ENCODE measurements at regions not wholly inside any gene's neighbourhood (a gene's known extent, or its start where the extent isn't known, plus 50 kb on each side); places are given as distances from the start of the nearest gene placed in this dataset.

- no peak for DNase-seq
Observed at GRCh38 chr2:164155558-164155957, 419.8 kb upstream of the FIGN start.

DNA sequence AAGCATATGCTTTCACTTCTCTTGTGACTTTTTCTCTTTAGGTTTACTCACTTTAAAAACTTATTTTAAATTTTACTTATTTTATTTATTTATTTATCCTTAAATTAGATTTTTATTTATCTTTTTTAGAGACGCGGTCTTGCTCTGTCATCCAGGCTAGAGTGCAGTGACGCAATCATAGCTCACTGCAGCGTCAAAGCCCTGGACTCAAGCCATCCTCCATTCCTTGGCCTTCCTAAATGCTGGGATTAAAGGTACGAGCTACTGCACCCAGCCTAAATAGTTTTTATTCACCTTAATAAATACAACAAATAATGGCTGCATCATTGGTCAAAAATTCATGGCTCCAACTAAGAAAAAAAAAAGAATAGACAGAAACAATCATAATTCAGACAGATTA is 415.7 kb upstream of the FIGN start:
- no peak for DNase-seq

- DNase-seq, result no peak
Observed at GRCh38 chr2:164150604-164151003, 414.8 kb upstream of the FIGN start.

GRCh38 chr2:164146441-164146840 is 410.6 kb upstream of the FIGN start:
- no peak for DNase-seq

DNA sequence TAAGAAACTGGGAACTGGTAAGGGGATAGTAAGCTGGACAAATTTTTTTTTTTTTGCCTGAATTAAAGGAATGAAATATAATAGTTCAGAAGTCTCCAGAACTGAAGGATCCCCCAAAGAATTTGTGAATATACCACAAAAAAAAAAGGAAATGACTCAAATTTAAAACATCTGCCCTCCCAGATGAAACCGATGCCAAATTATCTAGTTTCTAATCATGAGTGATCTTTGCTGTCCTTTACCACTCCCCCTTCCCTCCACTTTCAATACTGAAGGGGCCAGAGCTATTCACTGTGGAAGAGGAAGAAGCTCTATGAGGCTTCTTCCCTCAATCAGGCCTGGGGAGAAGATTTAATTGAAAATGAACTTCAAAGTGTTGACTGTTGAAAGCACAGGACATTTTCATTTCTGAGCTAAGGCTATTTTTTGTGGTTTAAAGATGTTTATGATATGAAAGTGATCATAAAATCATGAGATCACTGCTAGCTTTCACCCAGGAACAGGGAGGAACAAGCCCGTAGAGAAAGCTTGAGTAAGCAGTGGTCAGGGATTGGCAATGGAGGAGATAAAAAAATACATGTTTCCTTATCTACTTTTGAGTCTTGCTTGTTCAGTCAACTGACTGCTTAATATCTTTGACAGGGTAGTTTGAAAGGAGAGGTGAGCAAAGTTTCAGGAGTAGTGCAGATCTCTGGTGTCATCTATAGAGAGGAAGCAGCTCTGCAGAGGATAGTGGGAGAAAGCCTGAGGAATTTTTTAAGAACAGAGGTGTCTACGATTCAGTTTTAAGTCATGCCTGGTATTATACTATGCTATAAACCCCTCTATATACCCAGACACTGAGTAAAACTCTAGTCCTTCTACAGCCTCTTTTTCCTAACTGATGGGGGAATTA is 409.5 kb upstream of the FIGN start:
- no peak for DNase-seq

DNA sequence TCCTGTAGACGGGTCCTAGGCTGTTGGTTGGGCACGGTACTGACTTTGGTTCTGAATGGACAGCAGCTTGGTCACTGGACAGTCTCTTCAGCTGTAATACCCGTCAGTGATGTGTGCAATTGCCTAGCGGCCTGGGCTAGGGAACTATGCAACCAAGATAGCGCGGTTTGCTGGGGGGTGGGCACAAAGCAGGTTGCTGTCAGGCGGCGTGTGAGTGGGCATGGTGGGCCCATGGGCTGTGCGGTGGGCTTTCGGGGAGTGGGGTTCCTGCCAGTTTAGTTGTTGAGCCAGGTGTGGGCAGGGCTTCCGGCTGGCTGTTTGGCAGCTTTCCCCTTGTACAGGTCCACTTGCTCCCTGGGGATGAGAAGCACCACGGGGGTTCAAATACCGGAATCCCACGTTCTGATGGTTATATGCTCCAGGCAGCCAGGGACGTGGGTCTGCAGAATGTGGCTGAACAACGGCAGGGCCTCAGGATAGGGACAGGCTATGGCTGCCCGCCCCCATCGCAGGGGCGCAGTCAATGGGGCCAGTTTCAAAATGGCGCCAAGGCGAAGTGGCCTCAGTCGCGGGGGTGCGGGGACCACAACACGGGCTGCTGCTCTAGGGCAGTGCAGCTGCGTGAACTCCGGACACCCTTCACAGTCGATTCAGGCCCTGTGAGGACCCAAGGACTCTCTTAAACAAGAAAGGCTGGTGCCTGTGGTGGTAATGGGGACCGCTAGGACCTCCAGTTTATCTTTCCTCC is 407.5 kb upstream of the FIGN start:
- DNase-seq, result no peak

DNA sequence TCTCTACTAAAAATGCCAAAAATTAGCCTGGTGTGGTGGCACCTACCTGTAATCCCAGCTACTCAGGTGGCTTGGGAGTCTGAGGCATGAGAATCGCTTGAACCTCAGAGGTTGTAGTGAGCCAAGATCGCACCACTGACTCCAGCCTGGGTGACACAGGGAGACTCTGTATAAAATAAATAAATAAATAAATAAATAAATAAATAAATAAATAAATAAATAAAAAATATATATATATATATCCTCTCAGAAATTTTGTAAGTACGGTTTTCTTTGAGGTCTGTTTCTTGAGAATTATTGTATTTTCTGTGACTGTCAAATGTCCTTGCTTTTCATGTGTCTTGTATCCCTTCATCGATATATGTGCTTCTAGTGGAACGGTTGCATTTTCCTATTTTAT is 406.9 kb upstream of the FIGN start:
- no peak for DNase-seq

DNA sequence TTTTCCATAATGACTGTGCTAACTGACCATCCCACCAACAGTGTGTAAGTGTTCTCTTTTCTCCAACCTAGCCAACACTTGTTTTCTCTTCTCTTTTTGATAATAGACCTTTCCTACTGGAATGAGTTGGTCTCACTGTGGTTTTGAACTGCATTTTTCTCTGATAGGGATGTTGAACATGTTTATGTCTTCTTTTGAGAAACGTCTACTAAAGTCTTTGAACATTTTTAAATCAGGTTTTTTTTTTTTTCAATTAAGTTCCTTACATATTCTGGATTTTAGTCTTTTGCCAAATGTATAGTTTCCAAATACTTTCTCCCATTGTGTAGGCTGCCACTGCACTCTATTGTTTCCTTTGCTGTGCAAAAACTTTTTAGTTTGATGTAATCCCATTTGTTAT is 405.5 kb upstream of the FIGN start:
- no peak for DNase-seq

DNA sequence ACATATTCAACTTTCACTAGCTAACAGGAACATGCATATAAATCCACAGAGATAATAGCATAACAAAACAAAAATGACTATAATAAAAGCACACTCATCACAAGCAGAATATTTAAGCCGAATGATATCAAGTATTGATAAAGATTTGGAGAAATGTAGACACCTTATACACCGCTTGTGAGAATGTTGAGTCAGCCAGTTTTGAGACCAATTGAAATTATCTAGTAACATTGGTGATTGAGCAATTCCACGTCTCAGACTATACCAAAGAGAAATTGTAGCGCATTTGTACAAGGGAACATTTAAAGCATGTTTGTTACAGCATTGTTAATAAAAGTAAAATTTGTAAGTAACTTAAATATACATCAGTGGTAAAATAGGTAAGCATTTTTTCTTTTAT is 402.9 kb upstream of the FIGN start:
- DNase-seq, result no peak

GRCh38 chr2:164134336-164134735 is 398.5 kb upstream of the FIGN start:
- no peak for DNase-seq

GRCh38 chr2:164127971-164128527 is 392.2 kb upstream of the FIGN start:
- DNase-seq, result no peak

- DNase-seq, result no peak
Observed at GRCh38 chr2:164126960-164127660, 391.3 kb upstream of the FIGN start.

DNA sequence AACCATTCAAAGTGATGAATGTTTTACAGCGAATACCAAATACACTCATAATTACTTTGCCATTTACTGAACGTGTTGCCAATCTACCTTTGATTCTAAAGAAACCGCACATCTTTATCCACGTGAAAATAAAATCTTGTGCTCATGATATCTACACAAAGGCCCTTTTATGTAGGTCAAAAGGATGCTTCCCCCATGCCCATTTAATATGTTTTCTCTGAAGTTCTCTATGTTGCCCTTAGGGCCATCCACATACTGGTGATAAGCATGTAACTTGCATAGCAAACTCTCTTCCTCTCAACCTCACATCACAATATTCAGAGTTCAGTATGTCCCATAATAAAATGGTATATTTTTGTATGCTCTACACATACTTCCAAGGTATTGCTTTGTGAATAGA is 380.0 kb upstream of the FIGN start:
- no peak for DNase-seq

DNA sequence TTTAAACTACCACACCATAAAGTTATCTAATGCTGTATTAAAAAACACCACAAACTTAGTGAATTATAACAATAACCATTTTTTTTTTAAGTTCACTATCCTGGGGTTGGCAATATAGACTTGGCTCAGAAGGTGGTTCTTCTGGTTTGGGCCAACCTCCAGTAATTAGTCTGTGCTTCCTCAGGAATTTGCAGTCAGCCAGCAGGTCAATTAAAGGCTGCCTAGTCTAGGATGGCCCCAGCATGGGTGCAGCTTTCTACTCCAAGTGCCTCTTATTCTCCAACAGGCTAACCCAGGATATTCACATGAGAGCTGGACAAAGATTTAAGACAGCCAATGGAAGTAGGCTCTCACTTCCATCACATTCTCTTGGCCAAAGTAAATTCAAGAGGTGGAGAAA is 379.1 kb upstream of the FIGN start:
- no peak for DNase-seq

DNA sequence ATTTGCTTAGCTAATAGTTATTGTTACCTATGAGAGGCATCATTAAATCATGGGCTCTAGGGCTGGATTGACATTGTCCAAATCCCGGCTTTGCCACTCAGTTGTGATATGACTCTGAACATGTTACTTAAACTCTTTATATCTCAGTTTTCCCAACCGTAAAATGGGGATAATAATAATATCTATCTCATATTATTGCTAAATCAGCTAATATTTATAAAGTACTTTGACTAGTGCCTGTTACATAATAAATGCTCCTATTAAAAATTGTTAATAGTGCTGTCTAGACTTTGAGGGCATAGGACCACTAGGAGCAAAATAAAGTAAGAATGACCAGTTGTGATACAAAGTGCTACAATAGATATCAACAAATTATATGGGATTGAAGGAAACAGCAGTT is 376.3 kb upstream of the FIGN start:
- no peak for DNase-seq

- DNase-seq, result no peak
Observed at GRCh38 chr2:164110515-164110914, 374.7 kb upstream of the FIGN start.

GRCh38 chr2:164109006-164109405 is 373.2 kb upstream of the FIGN start:
- no peak for DNase-seq

GRCh38 chr2:164103271-164103670 is 367.5 kb upstream of the FIGN start:
- no peak for DNase-seq

GRCh38 chr2:164102366-164102765 is 366.6 kb upstream of the FIGN start:
- DNase-seq, result no peak

DNA sequence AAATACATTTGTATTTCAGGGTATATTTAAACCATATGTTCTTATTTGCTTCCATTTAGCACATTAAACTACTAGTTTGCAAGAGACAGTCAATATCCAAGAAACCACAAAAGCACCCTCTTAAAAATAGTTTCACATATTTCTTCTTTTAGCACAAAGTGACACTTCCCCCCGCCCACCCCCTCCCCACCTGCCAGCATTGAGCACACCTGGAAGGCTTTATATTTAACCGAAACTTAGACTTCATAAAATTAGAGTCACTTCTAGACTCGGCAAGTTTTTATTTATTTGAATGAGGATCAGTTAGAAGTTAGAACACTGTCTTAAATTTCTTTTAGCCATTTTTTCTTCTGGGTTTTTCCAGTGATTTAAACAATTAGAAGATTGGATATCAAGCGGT is 355.9 kb upstream of the FIGN start:
- DNase-seq, result no peak

DNA sequence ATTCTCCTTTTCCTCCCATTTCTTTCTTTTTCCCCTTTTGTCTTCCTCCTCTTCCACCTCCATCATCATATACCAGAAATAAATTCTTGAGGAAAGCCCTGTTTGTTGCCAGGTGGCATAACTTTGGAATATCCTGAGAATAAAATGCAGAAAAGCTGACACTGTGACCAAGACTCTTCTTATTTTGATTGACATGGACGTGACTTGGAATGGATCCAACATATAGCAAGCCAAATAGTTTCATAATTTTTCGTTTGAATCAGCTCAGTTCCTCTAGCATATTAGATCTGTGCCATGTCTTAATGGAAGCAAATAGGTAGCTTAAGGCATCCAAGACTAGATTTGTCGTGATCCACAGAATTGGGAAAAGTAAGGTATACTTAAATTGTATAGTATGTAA is 354.7 kb upstream of the FIGN start:
- no peak for DNase-seq

DNA sequence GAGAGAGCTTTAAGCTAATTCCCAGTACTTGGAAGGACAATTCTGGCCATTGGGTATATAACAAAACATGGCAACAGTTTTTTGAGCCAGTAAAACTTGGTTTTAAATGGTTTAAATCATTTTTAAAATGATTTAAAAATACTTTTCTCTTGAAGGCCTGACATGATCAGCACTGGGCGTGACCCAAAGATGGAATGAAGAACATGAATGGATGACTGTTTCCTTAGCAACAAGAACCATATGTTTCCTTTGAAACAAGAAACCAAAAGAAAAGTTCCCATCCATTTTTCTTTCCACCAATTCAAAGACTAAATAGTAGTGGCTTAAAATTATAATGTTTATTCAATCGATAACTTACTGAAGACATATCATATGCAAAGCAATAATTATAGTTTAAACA is 348.3 kb upstream of the FIGN start:
- no peak for DNase-seq

DNA sequence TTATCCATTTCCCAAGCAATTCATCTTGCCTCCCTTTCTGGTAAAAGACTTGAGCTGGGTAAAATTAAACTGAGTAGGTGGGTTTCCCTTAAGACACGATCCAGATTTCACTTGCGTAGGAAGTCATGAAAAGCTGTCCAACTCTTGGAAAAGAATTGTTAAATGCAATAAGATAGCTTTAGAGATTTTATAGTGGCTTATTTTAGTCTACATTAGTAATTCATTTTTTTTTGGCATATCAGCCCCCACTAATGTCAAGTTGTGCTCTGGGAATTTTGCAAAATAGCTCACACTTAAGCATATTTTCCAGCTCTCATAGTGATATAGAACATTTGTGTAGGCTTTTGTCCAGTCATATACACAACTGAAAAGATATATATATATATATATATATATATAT is 344.7 kb upstream of the FIGN start:
- DNase-seq, result no peak

- no peak for DNase-seq
Observed at GRCh38 chr2:164079258-164079657, 343.4 kb upstream of the FIGN start.
